Keratinocyte (primary cell): ENCODE measurements at regions not wholly inside any gene's neighbourhood (a gene's known extent, or its start where the extent isn't known, plus 50 kb on each side); places are given as distances from the start of the nearest gene placed in this dataset.

ENCODE experiments used
- DNase-seq: peaks from one replicate; pipeline ENCODE4 v3.0.0-alpha.2; 2011; ENCODE audit warnings: low read depth, missing footprints, low spot score
- FAIRE-seq: peaks from 2 replicates; lab custom pipeline; 2011; peaks lifted over from hg19 to GRCh38; lab: Jason Lieb, UNC
- H2AFZ ChIP-seq: 2 replicates; pipeline ENCODE4 v1.6.0; 2012; ENCODE audit warnings: low read length, control low read depth, inconsistent platforms; ENCODE audit not compliant: control insufficient read depth
- H3K27ac ChIP-seq: 2 replicates; pipeline ENCODE4 v1.5.1; 2011; ENCODE audit warnings: low read length; ENCODE audit not compliant: control insufficient read depth, insufficient read depth
- H3K27me3 ChIP-seq: 3 replicates; pipeline ENCODE4 v1.6.0; 2011; ENCODE audit warnings: low read length; ENCODE audit not compliant: control insufficient read depth, insufficient read depth; ENCODE audit errors: extremely low read depth
- H3K36me3 ChIP-seq, 2 experiments: 2 replicates in 1 of 2; 3 replicates in 1 of 2; pipeline ENCODE4 v1.5.1; 2011; ENCODE audit warnings: low read length in 2 of 2, mild to moderate bottlenecking in 1 of 2; ENCODE audit not compliant: control insufficient read depth in 2 of 2, insufficient read depth in 2 of 2; ENCODE audit errors: extremely low read depth in 1 of 2
- H3K4me1 ChIP-seq: 3 replicates; pipeline ENCODE4 v1.5.1; 2011; ENCODE audit warnings: low read length; ENCODE audit not compliant: control insufficient read depth, insufficient read depth; ENCODE audit errors: extremely low read depth
- H3K4me2 ChIP-seq: 3 replicates; pipeline ENCODE4 v1.6.0; 2011; ENCODE audit warnings: low read depth, low read length; ENCODE audit not compliant: control insufficient read depth, insufficient read depth; ENCODE audit errors: extremely low read depth
- H3K4me3 ChIP-seq, 3 experiments: fragments of 200-600 bp in 1 of 3; sonication (generic) in 1 of 3; 2 replicates in 2 of 3; 3 replicates in 1 of 3; pipeline ENCODE4 v1.5.1; 2011 to 2016; ENCODE audit warnings: low read length in 3 of 3, mild to moderate bottlenecking in 3 of 3, control low read depth in 2 of 3, inconsistent platforms in 1 of 3, low read depth in 1 of 3, mixed read lengths in 1 of 3, mixed run types in 1 of 3, moderate library complexity in 1 of 3; ENCODE audit not compliant: control insufficient read depth in 2 of 3, insufficient read depth in 2 of 3; ENCODE audit errors: extremely low read depth in 1 of 3
- H3K79me2 ChIP-seq: 2 replicates; pipeline ENCODE4 v1.6.0; 2012; ENCODE audit warnings: low read length; ENCODE audit not compliant: control insufficient read depth, insufficient read depth
- H3K9ac ChIP-seq: 3 replicates; pipeline ENCODE4 v1.6.0; 2011; ENCODE audit warnings: low read length; ENCODE audit not compliant: control insufficient read depth, insufficient read depth; ENCODE audit errors: extremely low read depth
- H3K9me1 ChIP-seq: 3 replicates; pipeline ENCODE4 v1.6.0; 2011; ENCODE audit warnings: low read length; ENCODE audit not compliant: control insufficient read depth, insufficient read depth; ENCODE audit errors: extremely low read depth
- H3K9me3 ChIP-seq: 2 replicates; pipeline ENCODE4 v1.5.1; 2012; ENCODE audit warnings: low read depth, low read length; ENCODE audit not compliant: control insufficient read depth
- H4K20me1 ChIP-seq: 3 replicates; pipeline ENCODE4 v1.6.0; 2011; ENCODE audit warnings: low read length; ENCODE audit not compliant: control insufficient read depth, insufficient read depth; ENCODE audit errors: extremely low read depth
- CTCF ChIP-seq, 3 experiments: IDR thresholded peaks in 1 of 3; conservative IDR thresholded peaks in 1 of 3; optimal IDR thresholded peaks in 1 of 3; 2 replicates in 2 of 3; 3 replicates in 1 of 3; pipeline versions ENCODE3 to v1.5.1; 2011; ENCODE audit warnings: low read length in 3 of 3, mild to moderate bottlenecking in 3 of 3, moderate library complexity in 2 of 3, control low read depth in 1 of 3, inconsistent platforms in 1 of 3; ENCODE audit not compliant: insufficient read depth in 2 of 3; ENCODE audit errors: extremely low read depth in 1 of 3
- EZH2 ChIP-seq: IDR thresholded peaks from one replicate; pipeline ENCODE4 v1.6.1; 2012; ENCODE audit warnings: inconsistent platforms, mild to moderate bottlenecking, low read length, moderate library complexity
- dilution Hi-C: fragments of 300-500 bp; cut with MboI; formaldehyde crosslinking; loops from one replicate; pipeline ENCODE4 v1.7.0; 2020; ENCODE audit warnings: low sequenced_read_pairs; ENCODE audit not compliant: extremely low pct_ligation_motif_present

- no peaks in the 10 kb centered on the region for H3K36me3 ChIP-seq
- TF ChIP-seq CTCF (optimal IDR thresholded peaks at IDR 0.05 in 1 of 3, IDR thresholded peaks at IDR 0.05 in 1 of 3, conservative IDR thresholded peaks at IDR 0.05 in 1 of 3; ENCODE audit: extremely low read depth in 1 of 3, insufficient read depth in 2 of 3, low read length in 3 of 3) = no peak
- no peak for TF ChIP-seq EZH2
- H3K9me3 ChIP-seq = no peaks in the 10 kb centered on the region
- no peaks in the 10 kb centered on the region for H3K79me2 ChIP-seq
- H3K4me2 ChIP-seq = no peak overlapping the region
- no peaks in the 10 kb centered on the region for H4K20me1 ChIP-seq
- H3K9me1 ChIP-seq = no peaks in the 10 kb centered on the region
- no peak overlapping the region for H3K27ac ChIP-seq
- H3K9ac ChIP-seq = no peak overlapping the region
- H3K4me3 ChIP-seq = no peak overlapping the region
- dilution Hi-C loops = no loop called here
- no peak overlapping the region for H2AFZ ChIP-seq
- H3K27me3 ChIP-seq = no peaks in the 10 kb centered on the region
- H3K4me1 ChIP-seq = no peaks in the 10 kb centered on the region
- no peak for FAIRE-seq
- DNase-seq = no peak
These were observed 955.1 kb downstream of the DIAPH3 start for GRCh38 chr13:59208405-59209195.

- H3K4me1 ChIP-seq = no peaks in the 10 kb centered on the region
- no peaks in the 10 kb centered on the region for H3K9me3 ChIP-seq
- H3K27ac ChIP-seq = no peak overlapping the region
- no peak overlapping the region for H2AFZ ChIP-seq
- no peaks in the 10 kb centered on the region for H3K36me3 ChIP-seq
- H3K9ac ChIP-seq = no peak overlapping the region
- DNase-seq (no peak), FAIRE-seq (no peak)
- H3K27me3 ChIP-seq = no peaks in the 10 kb centered on the region
- H3K9me1 ChIP-seq = no peaks in the 10 kb centered on the region
- dilution Hi-C loops = no loop called here
- no peaks in the 10 kb centered on the region for H4K20me1 ChIP-seq
- no peaks in the 10 kb centered on the region for H3K79me2 ChIP-seq
- H3K4me2 ChIP-seq = no peak overlapping the region
- H3K4me3 ChIP-seq = no peak overlapping the region
- TF ChIP-seq EZH2 (no peak), CTCF (optimal IDR thresholded peaks at IDR 0.05 in 1 of 3, IDR thresholded peaks at IDR 0.05 in 1 of 3, conservative IDR thresholded peaks at IDR 0.05 in 1 of 3; ENCODE audit: extremely low read depth in 1 of 3, insufficient read depth in 2 of 3, low read length in 3 of 3) (no peak)
These were observed 953.2 kb downstream of the DIAPH3 start for GRCh38 chr13:59210543-59210942.
